A673 (cell line): ENCODE measurements at regions not wholly inside any gene's neighbourhood (a gene's known extent, or its start where the extent isn't known, plus 50 kb on each side); places are given as distances from the start of the nearest gene placed in this dataset.

Experiments used
- BruUV-seq: library from RNA; stranded (reverse); fragments of 400-500 nt; replicated peaks from 2 replicates; lab custom pipeline; 2021; lab: Mats Ljungman, UMichigan
- CTCF ChIA-PET: fragments of 300-600 bp; sonication (Branson Sonifier 250); formaldehyde crosslinking; loops from one replicate; lab custom pipeline; 2022; ENCODE audit warnings: antibody characterized with exemption; lab: Charles Lee
- POLR2A ChIA-PET: fragments of 300-600 bp; sonication (Branson Sonifier 250); formaldehyde crosslinking; loops from one replicate; lab custom pipeline; 2022; ENCODE audit warnings: antibody characterized with exemption; ENCODE audit not compliant: low non-redundant PET; lab: Charles Lee
- DNase-seq: peaks from one replicate; pipeline ENCODE4 v3.0.0-alpha.2; 2015; ENCODE audit warnings: low spot score
- H3K27ac ChIP-seq: fragments of 200-600 bp; sonication (generic); 2 replicates; pipeline ENCODE4 v1.5.1; 2016; ENCODE audit warnings: mixed run types, low read depth, mild to moderate bottlenecking, mixed read lengths, antibody characterized with exemption, low read length; ENCODE audit not compliant: poor library complexity, severe bottlenecking
- H3K27me3 ChIP-seq: fragments of 200-600 bp; sonication (generic); replicated peaks from 2 replicates; pipeline ENCODE4 v1.6.1; 2017; ENCODE audit warnings: mixed run types, low read depth, mild to moderate bottlenecking, mixed read lengths, antibody characterized with exemption, low read length; ENCODE audit not compliant: insufficient read depth, poor library complexity
- H3K36me3 ChIP-seq: fragments of 200-600 bp; sonication (generic); 2 replicates; pipeline ENCODE4 v1.6.1; 2016; ENCODE audit warnings: mixed run types, mild to moderate bottlenecking, mixed read lengths, antibody characterized with exemption, low read length; ENCODE audit not compliant: insufficient read depth, poor library complexity, severe bottlenecking
- H3K4me1 ChIP-seq: fragments of 200-600 bp; sonication (generic); 2 replicates; pipeline ENCODE4 v1.6.1; 2017; ENCODE audit warnings: mixed run types, mild to moderate bottlenecking, mixed read lengths, antibody characterized with exemption, low read length; ENCODE audit not compliant: insufficient read depth, poor library complexity, severe bottlenecking
- H3K4me3 ChIP-seq: fragments of 200-600 bp; sonication (generic); 2 replicates; pipeline ENCODE4 v1.5.1; 2016; ENCODE audit warnings: low read depth, mixed run types, mild to moderate bottlenecking, mixed read lengths, low read length; ENCODE audit not compliant: poor library complexity, severe bottlenecking
- H3K9me3 ChIP-seq: fragments of 200-600 bp; sonication (generic); 2 replicates; pipeline ENCODE4 v1.6.1; 2016; ENCODE audit warnings: mixed run types, low read depth, mild to moderate bottlenecking, mixed read lengths, antibody characterized with exemption, low read length; ENCODE audit not compliant: poor library complexity, severe bottlenecking
- EZH2 ChIP-seq: fragments of 200-600 bp; sonication (generic); IDR thresholded peaks from 2 replicates; pipeline ENCODE4 v1.6.1; 2017; ENCODE audit warnings: borderline replicate concordance, low read depth, mild to moderate bottlenecking, mixed read lengths, antibody characterized with exemption, low read length; ENCODE audit not compliant: poor library complexity, severe bottlenecking
- intact Hi-C: fragments of 100-400 bp; cut with micrococcal nuclease; formaldehyde crosslinking; loops from one replicate; pipeline ENCODE4 v1.10.0; 2022; ENCODE audit not compliant: unreplicated experiment
- TF ChIP-seq, protein P1 (sequence below): fragments of 300-800, 200-600 bp; sonication (generic); conservative IDR thresholded peaks from 2 replicates; pipeline ENCODE4 v1.5.1; 2017; ENCODE audit warnings: low read depth, mild to moderate bottlenecking, antibody characterized with exemption, low read length, moderate library complexity, mixed read lengths

DNA sequence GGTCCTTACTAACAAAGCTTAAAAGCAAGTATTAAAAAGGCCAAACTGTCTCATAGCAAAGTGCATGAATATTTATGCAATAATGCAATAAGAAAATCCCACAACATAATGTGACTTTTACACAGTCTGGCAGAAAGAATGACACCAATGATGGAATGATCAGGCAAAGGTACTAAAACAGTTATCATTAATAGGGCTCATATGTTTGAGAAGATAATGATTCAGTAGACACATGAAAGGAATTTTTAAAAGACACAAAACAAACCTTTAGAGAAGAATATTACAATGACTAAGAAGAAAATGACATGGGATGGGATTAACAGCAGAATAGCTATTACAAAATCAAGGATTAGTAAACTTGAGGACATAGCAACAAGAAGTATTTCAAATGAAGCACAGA is 1411.2 kb upstream of the TMEM132C start:
- ChIA-PET CTCF (no interaction called here), POLR2A (no interaction called here)
- Histone ChIP-seq H3K27ac (no peak overlapping the region), H3K4me3 (no peak overlapping the region), H3K36me3 (no peaks in the 10 kb centered on the region), H3K27me3 (no peaks in the 10 kb centered on the region), H3K9me3 (no peaks in the 10 kb centered on the region), H3K4me1 (peaks cover 6% of the 10 kb centered on the region)
- BruUV-seq = no TSS peak
- no peak for DNase-seq
- intact Hi-C loops = no loop called here
- TF ChIP-seq, protein P1, sequence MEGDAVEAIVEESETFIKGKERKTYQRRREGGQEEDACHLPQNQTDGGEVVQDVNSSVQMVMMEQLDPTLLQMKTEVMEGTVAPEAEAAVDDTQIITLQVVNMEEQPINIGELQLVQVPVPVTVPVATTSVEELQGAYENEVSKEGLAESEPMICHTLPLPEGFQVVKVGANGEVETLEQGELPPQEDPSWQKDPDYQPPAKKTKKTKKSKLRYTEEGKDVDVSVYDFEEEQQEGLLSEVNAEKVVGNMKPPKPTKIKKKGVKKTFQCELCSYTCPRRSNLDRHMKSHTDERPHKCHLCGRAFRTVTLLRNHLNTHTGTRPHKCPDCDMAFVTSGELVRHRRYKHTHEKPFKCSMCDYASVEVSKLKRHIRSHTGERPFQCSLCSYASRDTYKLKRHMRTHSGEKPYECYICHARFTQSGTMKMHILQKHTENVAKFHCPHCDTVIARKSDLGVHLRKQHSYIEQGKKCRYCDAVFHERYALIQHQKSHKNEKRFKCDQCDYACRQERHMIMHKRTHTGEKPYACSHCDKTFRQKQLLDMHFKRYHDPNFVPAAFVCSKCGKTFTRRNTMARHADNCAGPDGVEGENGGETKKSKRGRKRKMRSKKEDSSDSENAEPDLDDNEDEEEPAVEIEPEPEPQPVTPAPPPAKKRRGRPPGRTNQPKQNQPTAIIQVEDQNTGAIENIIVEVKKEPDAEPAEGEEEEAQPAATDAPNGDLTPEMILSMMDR = no peak

DNA sequence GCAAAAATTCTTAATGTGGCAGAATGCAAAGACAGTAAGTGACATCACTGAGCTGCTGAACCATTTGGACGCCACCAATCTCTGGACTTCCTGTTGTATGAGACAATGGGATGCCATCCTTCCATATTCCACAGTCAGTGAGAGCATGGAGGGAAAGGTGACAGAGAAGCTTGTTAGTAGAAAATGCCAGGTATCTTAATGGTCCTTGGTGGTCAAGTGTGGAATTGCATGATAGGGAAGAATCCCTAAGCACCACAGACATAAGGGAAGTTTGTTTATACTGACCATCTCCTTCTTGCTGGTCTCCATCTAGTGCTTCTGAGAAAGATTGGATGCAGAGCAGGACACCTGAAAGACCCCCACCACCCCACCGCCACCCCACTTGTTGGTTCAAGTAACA is 1410.0 kb upstream of the TMEM132C start:
- Histone ChIP-seq H3K27me3 (no peaks in the 10 kb centered on the region), H3K36me3 (no peaks in the 10 kb centered on the region), H3K27ac (no peak overlapping the region), H3K4me3 (no peak overlapping the region), H3K4me1 (peaks cover 6% of the 10 kb centered on the region), H3K9me3 (no peaks in the 10 kb centered on the region)
- POLR2A ChIA-PET = no interaction called here
- no peak for DNase-seq
- BruUV-seq = no TSS peak
- CTCF ChIA-PET = no interaction called here
- no peak for TF ChIP-seq EZH2
- TF ChIP-seq, protein P1 = no peak
- intact Hi-C loops = no loop called here

DNA sequence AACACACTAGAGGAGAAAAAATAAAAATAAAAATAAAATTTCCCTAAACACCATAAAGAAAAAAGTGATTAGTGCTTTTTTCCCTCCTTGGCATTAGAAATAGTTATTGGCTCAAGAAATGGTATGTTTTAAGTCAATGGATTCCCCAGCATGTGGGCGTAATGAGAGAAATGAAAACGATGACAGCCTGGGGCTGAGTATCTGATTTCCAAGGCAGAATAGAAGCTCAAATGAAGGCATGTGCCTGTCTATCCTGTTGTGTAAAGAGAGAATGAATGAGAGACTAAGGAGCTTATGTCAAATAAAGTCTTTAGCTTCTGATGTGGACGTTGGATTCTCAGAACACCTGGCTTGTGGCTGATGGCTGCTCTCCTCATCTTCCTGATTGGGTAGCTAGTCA is 1408.4 kb upstream of the TMEM132C start:
- H3K36me3 ChIP-seq = no peaks in the 10 kb centered on the region
- DNase-seq = peak; percentile 30
- intact Hi-C loops = no loop called here
- peaks cover 6% of the 10 kb centered on the region for H3K4me1 ChIP-seq
- ChIA-PET CTCF (no interaction called here), POLR2A (no interaction called here)
- TF ChIP-seq EZH2 = no peak
- TF ChIP-seq, protein P1 = no peak
- BruUV-seq = no TSS peak
- no peaks in the 10 kb centered on the region for H3K9me3 ChIP-seq
- no peaks in the 10 kb centered on the region for H3K27me3 ChIP-seq
- H3K27ac ChIP-seq = no peak overlapping the region
- H3K4me3 ChIP-seq = no peak overlapping the region
